Testis (tissue), 2 donors: ENCODE measurements at regions not wholly inside any gene's neighbourhood (a gene's known extent, or its start where the extent isn't known, plus 50 kb on each side); places are given as distances from the start of the nearest gene placed in this dataset.

Experiments
- DNase-seq: peaks from one replicate; pipeline ENCODE4 v3.0.0-alpha.2; 2019
- H3K27ac ChIP-seq, 2 donors: fragments of 200-600 bp; sonication (generic); one replicate each; pipeline ENCODE4 v1.5.1; 2019
- H3K27me3 ChIP-seq: fragments of 200-600 bp; sonication (generic); one replicate; pipeline ENCODE4 v1.5.1; 2019
- H3K36me3 ChIP-seq: fragments of 200-600 bp; sonication (generic); one replicate; pipeline ENCODE4 v1.5.1; 2017; ENCODE audit warnings: low read depth; ENCODE audit errors: missing control alignments
- H3K4me1 ChIP-seq: fragments of 200-600 bp; sonication (generic); one replicate; pipeline ENCODE4 v1.5.1; 2019
- H3K4me3 ChIP-seq, 2 donors: fragments of 200-600 bp; sonication (generic); one replicate each; pipeline ENCODE4 v1.5.1; 2017 to 2019
- H3K9me3 ChIP-seq: fragments of 200-600 bp; sonication (generic); one replicate; pipeline ENCODE4 v1.5.1; 2017
- CTCF ChIP-seq, 3 experiments: fragments of 450-650 bp in 2 of 3; fragments of 200-600 bp in 1 of 3; sonication (generic) in 1 of 3; IDR thresholded peaks; one replicate each; pipeline ENCODE4 v1.5.1; 2016 to 2019; ENCODE audit warnings: antibody characterized with exemption in 3 of 3, mild to moderate bottlenecking in 2 of 3, moderate library complexity in 1 of 3
- POLR2A ChIP-seq: fragments of 450-650 bp; IDR thresholded peaks from one replicate; pipeline ENCODE4 v1.6.1; 2017; ENCODE audit warnings: antibody characterized with exemption, mild to moderate bottlenecking, moderate library complexity
- WGBS, 2 donors: methylation state at CpG; one replicate each; pipeline ENCODE4 v1.1.5; 2018; 5-methylcytosine and 5-hydroxymethylcytosine counted together
- intact Hi-C: fragments of 100-400 bp; cut with DNase I; formaldehyde crosslinking; loops from one replicate; pipeline ENCODE4 v1.15.1; 2023; ENCODE audit warnings: low total_unique reads

- intact Hi-C loops = no loop called here
These were observed 1599.6 kb upstream of the TMEM132C start for GRCh38 chr12:126667339-126667738.

GRCh38 chr12:126668538-126668937 lies 1598.4 kb upstream of the TMEM132C start:
- intact Hi-C loops = no loop called here
- Histone ChIP-seq H3K4me3 (no peak overlapping the region), H3K9me3 (no peaks in the 10 kb centered on the region), H3K36me3 (no peaks in the 10 kb centered on the region), H3K4me1 (no peaks in the 10 kb centered on the region), H3K27me3 (no peaks in the 10 kb centered on the region), H3K27ac (no peak overlapping the region)
- no peak for DNase-seq
- 86 to 89% methylated on average over 1 of the region's 1 CpG for WGBS, 2 donors
- TF ChIP-seq POLR2A (no peak), CTCF (IDR thresholded peaks at IDR 0.05) (no peak)

More at GRCh38 chr12:126667339-126667738, 1599.6 kb upstream of the TMEM132C start:
- Histone ChIP-seq H3K36me3 (no peaks in the 10 kb centered on the region), H3K4me3 (no peak overlapping the region), H3K27ac (no peak overlapping the region), H3K4me1 (no peaks in the 10 kb centered on the region), H3K9me3 (no peaks in the 10 kb centered on the region), H3K27me3 (no peaks in the 10 kb centered on the region)
- DNase-seq = no peak
- 71 to 72% methylated on average over 4 of the region's 4 CpGs for whole genome bisulfite sequencing, 2 donors
- no peak for TF ChIP-seq CTCF (IDR thresholded peaks at IDR 0.05)
- no peak for TF ChIP-seq POLR2A

- TF ChIP-seq POLR2A (no peak), CTCF (IDR thresholded peaks at IDR 0.05) (no peak)
- H3K27ac ChIP-seq = no peak overlapping the region
- intact Hi-C loops = no loop called here
These were observed 1598.0 kb upstream of the TMEM132C start for GRCh38 chr12:126668961-126669360.

GRCh38 chr12:126676434-126676833 lies 1590.5 kb upstream of the TMEM132C start:
- no peaks in the 10 kb centered on the region for H3K9me3 ChIP-seq
- no peaks in the 10 kb centered on the region for H3K4me1 ChIP-seq
- no peak overlapping the region for H3K4me3 ChIP-seq
- no peaks in the 10 kb centered on the region for H3K27me3 ChIP-seq
- H3K27ac ChIP-seq = no peak overlapping the region
- no peaks in the 10 kb centered on the region for H3K36me3 ChIP-seq
- DNase-seq = no peak
- intact Hi-C loops = no loop called here
- no peak for TF ChIP-seq CTCF (IDR thresholded peaks at IDR 0.05)
- TF ChIP-seq POLR2A = no peak

More at GRCh38 chr12:126668961-126669360, 1598.0 kb upstream of the TMEM132C start:
- H3K4me3 ChIP-seq = no peak overlapping the region
- no peaks in the 10 kb centered on the region for H3K4me1 ChIP-seq
- no peak for DNase-seq
- no peaks in the 10 kb centered on the region for H3K9me3 ChIP-seq
- H3K36me3 ChIP-seq = no peaks in the 10 kb centered on the region
- H3K27me3 ChIP-seq = no peaks in the 10 kb centered on the region
- 55 to 59% methylated on average over 2 of the region's 2 CpGs for WGBS, 2 donors

- intact Hi-C loops = no loop called here
- H3K36me3 ChIP-seq = no peaks in the 10 kb centered on the region
- no peaks in the 10 kb centered on the region for H3K27me3 ChIP-seq
- TF ChIP-seq POLR2A (no peak), CTCF (IDR thresholded peaks at IDR 0.05) (no peak)
- H3K27ac ChIP-seq = no peak overlapping the region
- no peaks in the 10 kb centered on the region for H3K9me3 ChIP-seq
- 65 to 70% methylated on average over 2 of the region's 2 CpGs for WGBS, 2 donors
- H3K4me3 ChIP-seq = no peak overlapping the region
- no peaks in the 10 kb centered on the region for H3K4me1 ChIP-seq
- no peak for DNase-seq
These were observed 1585.3 kb upstream of the TMEM132C start for GRCh38 chr12:126681676-126682075.
